ENCODE measurements at regions not wholly inside any gene's neighbourhood (a gene's known extent, or its start where the extent isn't known, plus 50 kb on each side); places are given as distances from the start of the nearest gene placed in this dataset.

- H3K4me3 Mint-ChIP-seq: no peak overlapping the region
- H3K27ac Mint-ChIP-seq: no peak overlapping the region
- H3K36me3 Mint-ChIP-seq (ENCODE audit: low read depth): no peaks in the 10 kb centered on the region
- no peaks in the 10 kb centered on the region for H3K27me3 Mint-ChIP-seq
- H3K4me1 Mint-ChIP-seq (ENCODE audit: low read depth): peaks cover 4% of the 10 kb centered on the region
- peaks cover 4% of the 10 kb centered on the region for H3K9me3 Mint-ChIP-seq
These were observed 56.2 kb upstream of the APBB1IP start for GRCh38 chr10:26381986-26382385.

DNA sequence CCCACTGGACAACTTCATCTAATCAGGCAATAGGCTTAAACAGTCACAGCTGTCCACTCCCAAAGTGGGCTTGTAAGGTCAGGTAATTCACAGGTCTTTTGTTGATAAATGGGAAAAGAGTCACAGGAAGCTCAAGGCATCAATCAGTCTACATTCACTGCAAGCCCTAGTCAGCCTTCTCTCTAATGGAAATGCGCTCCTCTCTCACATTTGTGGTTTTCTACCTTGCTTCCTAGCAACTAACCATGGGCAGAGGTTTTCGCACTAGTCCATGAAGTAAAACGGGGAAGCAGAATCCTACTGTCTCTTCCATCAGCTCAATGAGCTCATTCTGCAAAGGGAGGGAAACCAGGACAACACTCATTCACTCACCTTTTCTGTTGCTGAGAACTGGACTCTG is 53.5 kb upstream of the APBB1IP start:
- H3K4me1 Mint-ChIP-seq (ENCODE audit: low read depth): peaks cover 6% of the 10 kb centered on the region
- no peaks in the 10 kb centered on the region for H3K36me3 Mint-ChIP-seq (ENCODE audit: low read depth)
- no peak overlapping the region for H3K4me3 Mint-ChIP-seq
- H3K27me3 Mint-ChIP-seq: no peaks in the 10 kb centered on the region
- no peak overlapping the region for H3K27ac Mint-ChIP-seq
- no peaks in the 10 kb centered on the region for H3K9me3 Mint-ChIP-seq

GRCh38 chr10:26385443-26385842 is 52.7 kb upstream of the APBB1IP start:
- Mint-ChIP-seq H3K4me3 (no peak overlapping the region), H3K36me3 (ENCODE audit: low read depth) (peaks cover 3% of the 10 kb centered on the region), H3K27me3 (peaks cover 3% of the 10 kb centered on the region), H3K9me3 (no peaks in the 10 kb centered on the region), H3K4me1 (ENCODE audit: low read depth) (peaks cover 6% of the 10 kb centered on the region), H3K27ac (no peak overlapping the region)

DNA sequence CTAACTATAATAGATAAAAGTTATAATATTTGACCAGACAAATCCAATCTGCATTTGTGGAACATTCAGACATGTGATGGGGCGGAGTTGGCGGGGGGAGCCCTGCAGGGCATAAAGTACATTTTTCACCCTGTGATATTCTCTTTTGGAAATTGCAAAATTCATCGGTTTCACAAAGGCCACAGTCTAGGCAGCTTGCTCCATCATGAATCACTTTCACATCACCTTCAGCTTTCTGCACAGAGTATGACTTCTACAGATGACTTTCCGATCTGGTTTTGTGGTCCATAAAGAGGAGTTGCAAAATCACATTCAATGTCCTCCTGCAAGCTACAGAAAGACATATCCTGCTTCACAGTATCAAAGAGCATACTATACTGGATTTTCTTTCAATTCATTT is 51.4 kb upstream of the APBB1IP start:
- Mint-ChIP-seq H3K27me3 (peaks cover 10% of the 10 kb centered on the region), H3K4me1 (ENCODE audit: low read depth) (peaks cover 10% of the 10 kb centered on the region), H3K36me3 (ENCODE audit: low read depth) (peaks cover 4% of the 10 kb centered on the region), H3K27ac (no peak overlapping the region), H3K9me3 (no peaks in the 10 kb centered on the region), H3K4me3 (no peak overlapping the region)

Measured in stimulated activated naive CD8-positive, alpha-beta T cell treated with anti-CD3 and anti-CD28 coated beads, Interleukin-15, Interleukin-2, amounts not matched to agents 100 ng/mL and 50 ng/mL, for 24 hours (primary cell).